ENCODE measurements at regions not wholly inside any gene's neighbourhood (a gene's known extent, or its start where the extent isn't known, plus 50 kb on each side); places are given as distances from the start of the nearest gene placed in this dataset.

- ChIA-PET CTCF (no interaction called here), POLR2A (ENCODE audit: low non-redundant PET) (no interaction called here)
- peaks cover 69% of the 10 kb centered on the region for H3K27me3 ChIP-seq (replicated peaks; ENCODE audit: insufficient read depth, low read depth, low read length, poor library complexity)
- intact Hi-C loops (cut with micrococcal nuclease; ENCODE audit: unreplicated experiment): no loop called here
- TF ChIP-seq CTCF (conservative IDR thresholded peaks at IDR 0.05; ENCODE audit: low read depth, low read length) (no peak), EZH2 (IDR thresholded peaks at IDR 0.05; ENCODE audit: borderline replicate concordance, low read depth, low read length, poor library complexity, severe bottlenecking) (no peak)
- no peak for DNase-seq (ENCODE audit: low spot score)
- H3K27ac ChIP-seq (ENCODE audit: low read depth, low read length, poor library complexity, severe bottlenecking): no peak overlapping the region
- H3K36me3 ChIP-seq (ENCODE audit: insufficient read depth, low read length, poor library complexity, severe bottlenecking): no peaks in the 10 kb centered on the region
- no TSS peak for BruUV-seq (replicated peaks)
- no peaks in the 10 kb centered on the region for H3K4me1 ChIP-seq (ENCODE audit: insufficient read depth, low read length, poor library complexity, severe bottlenecking)
- no peak overlapping the region for H3K4me3 ChIP-seq (ENCODE audit: low read depth, low read length, poor library complexity, severe bottlenecking)
- no peaks in the 10 kb centered on the region for H3K9me3 ChIP-seq (ENCODE audit: low read depth, low read length, poor library complexity, severe bottlenecking)
Measured at GRCh38 chr5:5628866-5629606, 206.6 kb downstream of the ICE1 start.

GRCh38 chr5:5626412-5626811 is 203.9 kb downstream of the ICE1 start:
- no TSS peak for BruUV-seq (replicated peaks)
- H3K27me3 ChIP-seq (replicated peaks; ENCODE audit: insufficient read depth, low read depth, low read length, poor library complexity): peaks cover 42% of the 10 kb centered on the region
- no peak for DNase-seq (ENCODE audit: low spot score)
- no peaks in the 10 kb centered on the region for H3K4me1 ChIP-seq (ENCODE audit: insufficient read depth, low read length, poor library complexity, severe bottlenecking)
- no peaks in the 10 kb centered on the region for H3K36me3 ChIP-seq (ENCODE audit: insufficient read depth, low read length, poor library complexity, severe bottlenecking)
- no peak overlapping the region for H3K4me3 ChIP-seq (ENCODE audit: low read depth, low read length, poor library complexity, severe bottlenecking)
- no peak overlapping the region for H3K27ac ChIP-seq (ENCODE audit: low read depth, low read length, poor library complexity, severe bottlenecking)
- CTCF ChIA-PET: no interaction called here
- intact Hi-C loops (cut with micrococcal nuclease; ENCODE audit: unreplicated experiment): no loop called here
- TF ChIP-seq EZH2 (IDR thresholded peaks at IDR 0.05; ENCODE audit: borderline replicate concordance, low read depth, low read length, poor library complexity, severe bottlenecking) (no peak), CTCF (conservative IDR thresholded peaks at IDR 0.05; ENCODE audit: low read depth, low read length) (no peak)
- no peaks in the 10 kb centered on the region for H3K9me3 ChIP-seq (ENCODE audit: low read depth, low read length, poor library complexity, severe bottlenecking)
- POLR2A ChIA-PET (ENCODE audit: low non-redundant PET): no interaction called here

- no peak for DNase-seq (ENCODE audit: low spot score)
- intact Hi-C loops (cut with micrococcal nuclease; ENCODE audit: unreplicated experiment): no loop called here
- TF ChIP-seq CTCF (conservative IDR thresholded peaks at IDR 0.05; ENCODE audit: low read depth, low read length): no peak
- TF ChIP-seq EZH2 (IDR thresholded peaks at IDR 0.05; ENCODE audit: borderline replicate concordance, low read depth, low read length, poor library complexity, severe bottlenecking): no peak
- no peaks in the 10 kb centered on the region for H3K4me1 ChIP-seq (ENCODE audit: insufficient read depth, low read length, poor library complexity, severe bottlenecking)
- no peak overlapping the region for H3K27ac ChIP-seq (ENCODE audit: low read depth, low read length, poor library complexity, severe bottlenecking)
- no peaks in the 10 kb centered on the region for H3K36me3 ChIP-seq (ENCODE audit: insufficient read depth, low read length, poor library complexity, severe bottlenecking)
- no peak overlapping the region for H3K4me3 ChIP-seq (ENCODE audit: low read depth, low read length, poor library complexity, severe bottlenecking)
- H3K27me3 ChIP-seq (replicated peaks; ENCODE audit: insufficient read depth, low read depth, low read length, poor library complexity): peaks cover 33% of the 10 kb centered on the region
- no TSS peak for BruUV-seq (replicated peaks)
- CTCF ChIA-PET: no interaction called here
- H3K9me3 ChIP-seq (ENCODE audit: low read depth, low read length, poor library complexity, severe bottlenecking): no peaks in the 10 kb centered on the region
- POLR2A ChIA-PET (ENCODE audit: low non-redundant PET): no interaction called here
Measured at GRCh38 chr5:5625491-5625890, 203.0 kb downstream of the ICE1 start.
